Breast epithelium (tissue), 4 donors: ENCODE measurements at regions not wholly inside any gene's neighbourhood (a gene's known extent, or its start where the extent isn't known, plus 50 kb on each side); places are given as distances from the start of the nearest gene placed in this dataset.

Source experiments
- DNase-seq, 2 donors: peaks; one replicate each; pipeline ENCODE4 v3.0.0-alpha.2; 2019; ENCODE audit warnings: low spot score in 2 of 2
- H3K27ac ChIP-seq, 2 donors: fragments of 200-600 bp; sonication (generic) in 1 of 2; one replicate each; pipeline ENCODE4 v1.5.1; 2016 to 2019; ENCODE audit warnings: mild to moderate bottlenecking in 1 of 2
- H3K27me3 ChIP-seq, 2 donors: fragments of 200-600 bp; sonication (generic) in 1 of 2; one replicate each; pipeline versions ENCODE4 v1.5.1 to v1.6.0; 2017 to 2019; ENCODE audit warnings: control low read depth in 1 of 2, mild to moderate bottlenecking in 1 of 2
- H3K36me3 ChIP-seq: fragments of 200-600 bp; one replicate; pipeline ENCODE4 v1.5.1; 2019
- H3K4me1 ChIP-seq, 2 donors: fragments of 200-600 bp; sonication (generic); one replicate each; pipeline ENCODE4 v1.5.1; 2016 to 2019; ENCODE audit warnings: control low read depth in 1 of 2
- H3K4me3 ChIP-seq, 3 donors: fragments of 200-600 bp; sonication (generic); 1 replicate in 2 of 3; 2 replicates in 1 of 3; pipeline ENCODE4 v1.5.1; 2016 to 2019; ENCODE audit warnings: mild to moderate bottlenecking in 3 of 3, moderate library complexity in 2 of 3
- H3K9me3 ChIP-seq, 2 donors: fragments of 200-600 bp; sonication (generic) in 1 of 2; one replicate each; pipeline ENCODE4 v1.5.1; 2016 to 2019; ENCODE audit warnings: control low read depth in 1 of 2
- POLR2A ChIP-seq: fragments of 450-650 bp; IDR thresholded peaks from one replicate; pipeline ENCODE4 v1.6.1; 2016; ENCODE audit warnings: antibody characterized with exemption, mild to moderate bottlenecking, moderate library complexity
- POLR2AphosphoS5 ChIP-seq, 3 donors: sonication (generic); formaldehyde crosslinking; IDR thresholded peaks; one replicate each; pipeline ENCODE4 v1.6.1; 2017; ENCODE audit warnings: antibody characterized with exemption in 3 of 3
- intact Hi-C: fragments of 100-400 bp; cut with DNase I; formaldehyde crosslinking; loops from one replicate; pipeline ENCODE4 v1.15.1; 2023; ENCODE audit warnings: low total_unique reads
- TF ChIP-seq, protein P1 (sequence below), 3 donors: fragments of 450-650 bp; IDR thresholded peaks; one replicate each; pipeline ENCODE4 v1.5.1; 2016 to 2017; ENCODE audit warnings: antibody characterized with exemption in 3 of 3, mild to moderate bottlenecking in 3 of 3, moderate library complexity in 3 of 3

DNA sequence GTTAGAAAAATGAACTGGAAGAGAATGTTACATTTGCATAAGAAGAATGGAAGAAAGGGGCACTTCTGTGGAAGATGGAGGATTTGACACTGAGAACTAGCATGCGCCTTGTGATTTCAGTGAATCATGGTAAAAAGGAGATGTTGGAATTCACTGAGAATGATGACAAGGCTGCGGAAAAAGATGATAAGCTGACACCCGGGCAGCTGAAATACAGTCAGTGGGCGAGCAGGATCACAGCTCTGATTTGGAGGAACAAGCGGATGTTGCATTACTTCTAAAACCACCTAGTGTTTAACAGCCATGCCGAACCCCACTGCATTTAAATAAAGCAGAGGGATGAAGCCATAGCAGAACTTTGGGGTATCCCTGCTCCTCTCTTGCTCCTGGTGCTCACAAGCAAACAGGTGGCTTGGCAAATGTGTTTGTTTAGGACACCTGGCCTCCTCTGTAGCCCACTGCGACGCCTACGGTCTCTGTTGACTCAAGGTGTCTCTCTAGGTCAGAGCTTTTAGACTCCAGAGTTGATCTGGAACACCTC, 134.9 kb downstream of the NDUFA10 start:
- Histone ChIP-seq H3K4me1 (no peaks in the 10 kb centered on the region), H3K27ac (no peak overlapping the region), H3K27me3 (peaks cover 0 to 5% of the 10 kb centered on the region in 2 donors), H3K4me3 (no peak overlapping the region), H3K36me3 (no peaks in the 10 kb centered on the region), H3K9me3 (peaks cover under 1 to 12% of the 10 kb centered on the region in 2 donors)
- intact Hi-C loops: no loop called here
- no peak for DNase-seq
- TF ChIP-seq POLR2AphosphoS5 (IDR thresholded peaks at IDR 0.05) (no peak), POLR2A (no peak)
- TF ChIP-seq, protein P1, sequence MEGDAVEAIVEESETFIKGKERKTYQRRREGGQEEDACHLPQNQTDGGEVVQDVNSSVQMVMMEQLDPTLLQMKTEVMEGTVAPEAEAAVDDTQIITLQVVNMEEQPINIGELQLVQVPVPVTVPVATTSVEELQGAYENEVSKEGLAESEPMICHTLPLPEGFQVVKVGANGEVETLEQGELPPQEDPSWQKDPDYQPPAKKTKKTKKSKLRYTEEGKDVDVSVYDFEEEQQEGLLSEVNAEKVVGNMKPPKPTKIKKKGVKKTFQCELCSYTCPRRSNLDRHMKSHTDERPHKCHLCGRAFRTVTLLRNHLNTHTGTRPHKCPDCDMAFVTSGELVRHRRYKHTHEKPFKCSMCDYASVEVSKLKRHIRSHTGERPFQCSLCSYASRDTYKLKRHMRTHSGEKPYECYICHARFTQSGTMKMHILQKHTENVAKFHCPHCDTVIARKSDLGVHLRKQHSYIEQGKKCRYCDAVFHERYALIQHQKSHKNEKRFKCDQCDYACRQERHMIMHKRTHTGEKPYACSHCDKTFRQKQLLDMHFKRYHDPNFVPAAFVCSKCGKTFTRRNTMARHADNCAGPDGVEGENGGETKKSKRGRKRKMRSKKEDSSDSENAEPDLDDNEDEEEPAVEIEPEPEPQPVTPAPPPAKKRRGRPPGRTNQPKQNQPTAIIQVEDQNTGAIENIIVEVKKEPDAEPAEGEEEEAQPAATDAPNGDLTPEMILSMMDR (IDR thresholded peaks at IDR 0.05): no peak

- no peaks in the 10 kb centered on the region for H3K36me3 ChIP-seq
- H3K4me1 ChIP-seq: no peaks in the 10 kb centered on the region
- no peak for DNase-seq
- H3K27ac ChIP-seq: no peak overlapping the region
- intact Hi-C loops: no loop called here
- peaks cover 6 to 18% of the 10 kb centered on the region in 2 donors for H3K9me3 ChIP-seq
- H3K4me3 ChIP-seq: no peak overlapping the region
- TF ChIP-seq, protein P1 (IDR thresholded peaks at IDR 0.05): no peak
- TF ChIP-seq POLR2AphosphoS5 (IDR thresholded peaks at IDR 0.05): no peak
- no peak for TF ChIP-seq POLR2A
- H3K27me3 ChIP-seq: no peaks in the 10 kb centered on the region
Observed at GRCh38 chr2:239889641-239890121, 135.5 kb downstream of the NDUFA10 start.

GRCh38 chr2:239887604-239888003, 137.5 kb downstream of the NDUFA10 start:
- Histone ChIP-seq H3K9me3 (peaks cover 14 to 24% of the 10 kb centered on the region in 2 donors), H3K27me3 (no peaks in the 10 kb centered on the region), H3K27ac (no peak overlapping the region), H3K4me1 (no peaks in the 10 kb centered on the region), H3K36me3 (no peaks in the 10 kb centered on the region), H3K4me3 (no peak overlapping the region)
- intact Hi-C loops: no loop called here
- TF ChIP-seq, protein P1 (IDR thresholded peaks at IDR 0.05): no peak
- TF ChIP-seq POLR2AphosphoS5 (IDR thresholded peaks at IDR 0.05): no peak
- TF ChIP-seq POLR2A: no peak
- DNase-seq: no peak

DNA sequence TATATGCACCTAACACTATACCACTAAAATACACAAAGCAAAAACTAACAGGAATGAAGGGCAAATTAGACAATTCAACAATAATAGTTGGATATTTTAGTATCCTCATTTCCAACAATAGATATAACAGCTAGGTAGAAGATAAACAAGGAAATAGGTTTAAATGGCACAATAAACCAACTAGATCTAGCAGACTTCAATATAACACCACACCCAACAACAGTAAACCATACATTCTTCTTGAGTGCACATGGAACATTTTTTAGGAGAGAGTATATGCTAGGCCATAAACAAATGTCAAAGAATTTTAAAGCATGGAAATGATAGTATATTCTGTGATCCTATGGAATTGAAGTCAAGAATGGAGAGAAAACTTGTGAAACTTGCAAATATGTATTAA, 138.4 kb downstream of the NDUFA10 start:
- H3K27ac ChIP-seq: no peak overlapping the region
- intact Hi-C loops: no loop called here
- no peak for DNase-seq

GRCh38 chr2:239884875-239885274, 140.3 kb downstream of the NDUFA10 start:
- peaks cover 14 to 24% of the 10 kb centered on the region in 2 donors for H3K9me3 ChIP-seq
- TF ChIP-seq POLR2A (no peak), POLR2AphosphoS5 (IDR thresholded peaks at IDR 0.05) (no peak)
- TF ChIP-seq, protein P1 (IDR thresholded peaks at IDR 0.05): no peak
- H3K36me3 ChIP-seq: no peaks in the 10 kb centered on the region
- intact Hi-C loops: no loop called here
- no peak overlapping the region for H3K27ac ChIP-seq
- H3K4me1 ChIP-seq: no peaks in the 10 kb centered on the region
- no peak overlapping the region for H3K4me3 ChIP-seq
- DNase-seq: no peak
- no peaks in the 10 kb centered on the region for H3K27me3 ChIP-seq

More for the DNA sequence above, 138.4 kb downstream of the NDUFA10 start:
- H3K4me3 ChIP-seq: no peak overlapping the region
- TF ChIP-seq POLR2AphosphoS5 (IDR thresholded peaks at IDR 0.05): no peak
- TF ChIP-seq, protein P1 (IDR thresholded peaks at IDR 0.05): no peak
- no peak for TF ChIP-seq POLR2A
- no peaks in the 10 kb centered on the region for H3K36me3 ChIP-seq
- no peaks in the 10 kb centered on the region for H3K4me1 ChIP-seq
- H3K27me3 ChIP-seq: no peaks in the 10 kb centered on the region
- peaks cover 14 to 24% of the 10 kb centered on the region in 2 donors for H3K9me3 ChIP-seq
